A549 (cell line): ENCODE measurements at regions not wholly inside any gene's neighbourhood (a gene's known extent, or its start where the extent isn't known, plus 50 kb on each side); places are given as distances from the start of the nearest gene placed in this dataset.

Source experiments
- ATAC-seq, 2 experiments: fragments of 200-7000 bp in 1 of 2; fragments of >200 bp in 1 of 2; cut with Nextera tagmentation in 1 of 2; cut with Tn5 transposase in 1 of 2; 3 replicates each; pipeline versions ENCODE4 v1.8.0 to v1.9.1; 2018 to 2020; ENCODE audit warnings: mild to moderate bottlenecking in 1 of 2, moderate library complexity in 1 of 2
- CTCF ChIA-PET: fragments of 300-600 bp; sonication (Branson Sonifier 250); formaldehyde crosslinking; extraction: SDS; loops from one replicate; lab custom pipeline; 2021; ENCODE audit warnings: antibody characterized with exemption, inconsistent platforms; lab: Yijun Ruan, JAX
- POLR2A ChIA-PET: fragments of 350-600 bp; formaldehyde crosslinking; extraction: SDS; loops from one replicate; lab custom pipeline; 2021; ENCODE audit warnings: antibody characterized with exemption, inconsistent platforms; lab: Yijun Ruan, JAX
- DNase-seq, 2 experiments: peaks; one replicate each; pipeline versions ENCODE4 v3.0.0 to v3.0.0-alpha.2; 2011 to 2016; ENCODE audit warnings: low read depth in 1 of 2, low spot score in 1 of 2
- FAIRE-seq: peaks from 2 replicates; lab custom pipeline; 2011; peaks lifted over from hg19 to GRCh38; lab: Jason Lieb, UNC
- H3K27ac ChIP-seq, 2 experiments: fragments of >200 bp; sonication (Bioruptor Twin); formaldehyde crosslinking; 3 replicates each; pipeline ENCODE4 v1.5.1; 2016 to 2017
- H3K4me1 ChIP-seq: fragments of >200 bp; sonication (Bioruptor Twin); formaldehyde crosslinking; 3 replicates; pipeline ENCODE4 v1.6.1; 2016
- H3K4me2 ChIP-seq: fragments of >200 bp; sonication (Bioruptor Twin); formaldehyde crosslinking; 3 replicates; pipeline ENCODE4 v1.6.1; 2016
- H3K4me3 ChIP-seq: fragments of >200 bp; sonication (Bioruptor Twin); formaldehyde crosslinking; 3 replicates; pipeline ENCODE4 v1.5.1; 2016
- H3K9me3 ChIP-seq: fragments of >200 bp; sonication (Bioruptor Twin); formaldehyde crosslinking; 3 replicates; pipeline ENCODE4 v1.6.1; 2016
- CBX2 ChIP-seq: fragments of 200-600 bp; sonication (generic); IDR thresholded peaks from 2 replicates; pipeline ENCODE4 v1.6.1; 2016; ENCODE audit warnings: low read depth, mild to moderate bottlenecking, borderline replicate concordance
- CHD2 ChIP-seq: fragments of 150-350 bp; IDR thresholded peaks from 2 replicates; pipeline ENCODE4 v1.6.1; 2014; ENCODE audit warnings: low read length; ENCODE audit not compliant: partially characterized antibody
- CHD4 ChIP-seq: fragments of 200-600 bp; sonication (generic); IDR thresholded peaks from 2 replicates; pipeline ENCODE4 v1.6.1; 2016; ENCODE audit warnings: antibody characterized with exemption, mild to moderate bottlenecking, borderline replicate concordance
- EP300 ChIP-seq, 2 experiments: fragments of >200 bp; sonication (Bioruptor Twin); formaldehyde crosslinking; IDR thresholded peaks; 2 replicates in 1 of 2; 3 replicates in 1 of 2; pipeline ENCODE4 v1.6.1; 2016 to 2017
- HOXA7 ChIP-seq: fragments of 250-450 bp; sonication (Bioruptor Pico); IDR thresholded peaks from 2 replicates; pipeline ENCODE4 v1.5.0; 2020; ENCODE audit warnings: mild to moderate bottlenecking, moderate library complexity
- JUNB ChIP-seq: fragments of >200 bp; sonication (Bioruptor Twin); formaldehyde crosslinking; IDR thresholded peaks from 2 replicates; pipeline ENCODE4 v1.6.1; 2016
- KDM1A ChIP-seq: fragments of 200-600 bp; sonication (generic); IDR thresholded peaks from 2 replicates; pipeline ENCODE4 v1.6.1; 2016; ENCODE audit warnings: low read depth, mild to moderate bottlenecking
- KDM5A ChIP-seq: fragments of 200-600 bp; sonication (generic); IDR thresholded peaks from 2 replicates; pipeline ENCODE4 v1.6.1; 2016; ENCODE audit warnings: antibody characterized with exemption, mild to moderate bottlenecking
- NPAS2 ChIP-seq: fragments of 250-450 bp; sonication (Bioruptor Pico); IDR thresholded peaks from 2 replicates; pipeline ENCODE4 v1.8.0; 2022; ENCODE audit warnings: mild to moderate bottlenecking, moderate library complexity, borderline replicate concordance
- NR3C1 ChIP-seq: fragments of >200 bp; sonication (Bioruptor Twin); formaldehyde crosslinking; IDR thresholded peaks from 3 replicates; pipeline ENCODE4 v1.6.1; 2017
- POLR2A ChIP-seq: IDR thresholded peaks from 2 replicates; pipeline ENCODE4 v1.6.1; 2012; ENCODE audit warnings: mild to moderate bottlenecking, low read length
- POLR2AphosphoS2 ChIP-seq: conservative IDR thresholded peaks from 2 replicates; pipeline ENCODE4 v1.6.1; 2012; ENCODE audit warnings: low read length, improper control_type of control experiment, inconsistent platforms
- RAD21 ChIP-seq, 2 experiments: fragments of >200 bp in 1 of 2; sonication (Bioruptor Twin) in 1 of 2; formaldehyde crosslinking in 1 of 2; IDR thresholded peaks in 1 of 2; conservative IDR thresholded peaks in 1 of 2; 2 replicates in 1 of 2; 3 replicates in 1 of 2; pipeline ENCODE4 v1.6.1; 2012 to 2018; ENCODE audit warnings: inconsistent platforms in 1 of 2
- SMC3 ChIP-seq: fragments of >200 bp; sonication (Bioruptor Twin); formaldehyde crosslinking; IDR thresholded peaks from 3 replicates; pipeline ENCODE4 v1.6.1; 2018; ENCODE audit warnings: inconsistent platforms
- SREBF2 ChIP-seq: fragments of 450-650 bp; IDR thresholded peaks from 2 replicates; pipeline ENCODE4 v1.6.1; 2014; ENCODE audit warnings: mild to moderate bottlenecking, moderate library complexity
- WGBS: methylation state at CpG from one replicate; pipeline ENCODE4 v1.1.6; 2017; ENCODE audit errors: missing lambda C conversion rate; 5-methylcytosine and 5-hydroxymethylcytosine counted together
- TF ChIP-seq, protein P1 (sequence below): fragments of >200 bp; sonication (Bioruptor Twin); formaldehyde crosslinking; IDR thresholded peaks from 3 replicates; pipeline ENCODE4 v1.6.1; 2016
- TF ChIP-seq, protein P2 (sequence below): fragments of >200 bp; sonication (Bioruptor Twin); formaldehyde crosslinking; IDR thresholded peaks from 3 replicates; pipeline ENCODE4 v1.5.1; 2016
- TF ChIP-seq, protein P3 (sequence below): fragments of >200 bp; sonication (Bioruptor Twin); formaldehyde crosslinking; IDR thresholded peaks from 2 replicates; pipeline ENCODE4 v1.6.1; 2016

DNA sequence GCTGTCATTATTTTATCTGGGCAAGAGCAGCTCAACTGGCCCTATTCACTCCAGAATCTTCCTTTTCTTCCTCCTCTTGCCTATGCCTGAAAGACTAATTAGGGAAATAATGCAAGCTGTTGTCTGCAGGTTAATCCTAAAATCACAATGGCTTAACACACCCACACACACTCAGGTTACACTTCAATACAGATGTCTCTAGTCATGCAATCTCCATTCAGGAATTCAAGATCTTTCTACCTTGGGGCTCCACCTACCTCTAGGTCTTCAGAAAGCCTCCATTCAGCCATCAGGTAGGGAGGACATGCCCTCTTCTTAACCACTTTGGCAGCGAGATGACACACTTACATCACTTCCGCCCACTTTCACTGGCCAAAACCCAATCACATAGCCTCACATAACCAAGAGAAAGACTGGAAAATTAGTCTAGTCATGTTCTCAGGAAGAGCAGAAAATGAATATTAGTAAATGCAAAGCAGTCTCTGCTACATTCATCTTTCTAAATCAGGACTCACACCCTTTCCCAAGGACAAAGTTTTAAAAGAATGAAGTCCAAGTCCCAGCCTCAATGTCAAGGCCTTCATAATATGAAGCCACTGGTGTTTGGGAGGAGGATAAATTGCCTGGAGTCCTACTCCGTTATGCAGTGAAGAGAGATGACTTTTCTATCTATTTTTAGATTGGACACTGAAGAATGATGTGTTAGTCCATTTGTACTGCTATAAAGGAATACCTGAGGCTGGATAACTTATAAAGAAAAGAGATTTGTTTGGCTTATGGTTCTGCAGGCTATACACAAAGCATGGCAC is 428.1 kb downstream of the EFNA5 start:
- ChIA-PET CTCF (interaction anchor here (0.9 to 1.2 kb wide), 2 partner anchors 14 to 329 kb away, joined by 3 read pairs; no protein-coding TSS in a partner anchor), POLR2A (no interaction called here)
- no peak for DNase-seq
- Histone ChIP-seq H3K9me3 (no peaks in the 10 kb centered on the region), H3K4me3 (no peak overlapping the region), H3K4me2 (no peak overlapping the region)
- 68% methylated on average over 3 of the region's 3 CpGs for WGBS
- TF ChIP-seq, protein P1, sequence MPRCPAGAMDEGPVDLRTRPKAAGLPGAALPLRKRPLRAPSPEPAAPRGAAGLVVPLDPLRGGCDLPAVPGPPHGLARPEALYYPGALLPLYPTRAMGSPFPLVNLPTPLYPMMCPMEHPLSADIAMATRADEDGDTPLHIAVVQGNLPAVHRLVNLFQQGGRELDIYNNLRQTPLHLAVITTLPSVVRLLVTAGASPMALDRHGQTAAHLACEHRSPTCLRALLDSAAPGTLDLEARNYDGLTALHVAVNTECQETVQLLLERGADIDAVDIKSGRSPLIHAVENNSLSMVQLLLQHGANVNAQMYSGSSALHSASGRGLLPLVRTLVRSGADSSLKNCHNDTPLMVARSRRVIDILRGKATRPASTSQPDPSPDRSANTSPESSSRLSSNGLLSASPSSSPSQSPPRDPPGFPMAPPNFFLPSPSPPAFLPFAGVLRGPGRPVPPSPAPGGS = no peak
- TF ChIP-seq EP300 (IDR thresholded peaks at IDR 0.05) (no peak), CHD2 (no peak), CHD4 (no peak), NPAS2 (CRISPR knock-in tag) (no peak), JUNB (no peak)
- TF ChIP-seq, protein P2, sequence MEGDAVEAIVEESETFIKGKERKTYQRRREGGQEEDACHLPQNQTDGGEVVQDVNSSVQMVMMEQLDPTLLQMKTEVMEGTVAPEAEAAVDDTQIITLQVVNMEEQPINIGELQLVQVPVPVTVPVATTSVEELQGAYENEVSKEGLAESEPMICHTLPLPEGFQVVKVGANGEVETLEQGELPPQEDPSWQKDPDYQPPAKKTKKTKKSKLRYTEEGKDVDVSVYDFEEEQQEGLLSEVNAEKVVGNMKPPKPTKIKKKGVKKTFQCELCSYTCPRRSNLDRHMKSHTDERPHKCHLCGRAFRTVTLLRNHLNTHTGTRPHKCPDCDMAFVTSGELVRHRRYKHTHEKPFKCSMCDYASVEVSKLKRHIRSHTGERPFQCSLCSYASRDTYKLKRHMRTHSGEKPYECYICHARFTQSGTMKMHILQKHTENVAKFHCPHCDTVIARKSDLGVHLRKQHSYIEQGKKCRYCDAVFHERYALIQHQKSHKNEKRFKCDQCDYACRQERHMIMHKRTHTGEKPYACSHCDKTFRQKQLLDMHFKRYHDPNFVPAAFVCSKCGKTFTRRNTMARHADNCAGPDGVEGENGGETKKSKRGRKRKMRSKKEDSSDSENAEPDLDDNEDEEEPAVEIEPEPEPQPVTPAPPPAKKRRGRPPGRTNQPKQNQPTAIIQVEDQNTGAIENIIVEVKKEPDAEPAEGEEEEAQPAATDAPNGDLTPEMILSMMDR = no peak
- TF ChIP-seq, all 56 proteins: peak for 0
- H3K4me1 ChIP-seq = no peaks in the 10 kb centered on the region
- ATAC-seq (no peak), FAIRE-seq (no peak)
- H3K27ac ChIP-seq = no peak overlapping the region

DNA sequence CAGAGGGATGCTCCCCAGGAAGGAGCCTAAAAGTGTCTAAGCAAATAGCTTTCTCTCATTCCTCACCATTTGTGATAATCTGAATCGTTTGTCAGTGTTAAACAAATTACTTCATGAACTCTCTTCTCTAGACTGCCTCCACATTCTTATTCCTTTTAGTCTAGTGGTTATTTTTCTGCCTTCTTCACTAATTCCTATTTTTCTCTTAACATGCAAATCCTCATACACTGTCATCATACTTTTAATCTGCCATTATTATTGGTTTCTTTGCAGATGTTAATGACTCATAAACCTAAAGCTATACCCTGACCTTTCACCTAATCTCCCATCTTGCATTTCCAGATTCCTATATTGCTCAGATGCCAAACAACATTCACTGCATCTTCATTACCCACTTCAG is 428.9 kb downstream of the EFNA5 start:
- H3K4me3 ChIP-seq = no peak overlapping the region
- H3K9me3 ChIP-seq = no peaks in the 10 kb centered on the region
- no peaks in the 10 kb centered on the region for H3K4me1 ChIP-seq
- ATAC-seq (no peak), FAIRE-seq (no peak), DNase-seq (no peak)
- no peak overlapping the region for H3K4me2 ChIP-seq
- ChIA-PET POLR2A (no interaction called here), CTCF (interaction anchor here (0.9 to 1.2 kb wide), 2 partner anchors 13 to 330 kb away, joined by 3 read pairs; no protein-coding TSS in a partner anchor)
- TF ChIP-seq POLR2AphosphoS2 (no peak), POLR2A (no peak), KDM1A (no peak), CBX2 (no peak), CHD2 (no peak), NR3C1 (no peak), SMC3 (no peak)
- no peak overlapping the region for H3K27ac ChIP-seq
- 10% methylated on average over 1 of the region's 1 CpG for WGBS

DNA sequence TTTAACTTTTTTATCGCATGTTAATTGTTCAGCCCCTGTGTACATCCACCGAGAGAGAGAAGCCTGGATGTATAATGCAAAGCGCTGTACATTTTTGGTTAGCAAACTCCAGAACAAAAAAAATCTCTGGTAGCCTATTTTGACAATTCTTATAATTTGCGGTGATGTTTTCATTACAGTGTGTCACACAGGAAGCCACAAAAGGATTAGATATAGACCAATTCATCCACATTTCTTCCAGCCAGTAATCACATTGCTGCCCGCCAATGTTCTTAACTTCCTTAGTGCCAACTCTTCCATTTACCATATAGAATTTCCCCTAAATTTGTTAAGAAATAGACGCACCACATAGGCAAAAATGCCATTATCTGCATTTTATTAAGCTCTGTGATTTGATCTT is 435.6 kb downstream of the EFNA5 start:
- ChIA-PET POLR2A (no interaction called here), CTCF (interaction anchor here (0.8 to 1.0 kb wide), 2 partner anchors 13 to 23 kb away, joined by 3 read pairs; no protein-coding TSS in a partner anchor)
- Histone ChIP-seq H3K4me3 (no peak overlapping the region), H3K4me2 (no peak overlapping the region), H3K27ac (no peak overlapping the region)
- TF ChIP-seq KDM5A (no peak), SREBF2 (no peak), RAD21 (conservative IDR thresholded peaks at IDR 0.05 in 1 of 2, IDR thresholded peaks at IDR 0.05 in 1 of 2) (no peak), HOXA7 (CRISPR knock-in tag) (no peak)
- TF ChIP-seq, protein P3, sequence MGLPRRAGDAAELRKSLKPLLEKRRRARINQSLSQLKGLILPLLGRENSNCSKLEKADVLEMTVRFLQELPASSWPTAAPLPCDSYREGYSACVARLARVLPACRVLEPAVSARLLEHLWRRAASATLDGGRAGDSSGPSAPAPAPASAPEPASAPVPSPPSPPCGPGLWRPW = no peak
- TF ChIP-seq, protein P2 = no peak
- TF ChIP-seq, all 56 proteins: peak for 0
- H3K4me1 ChIP-seq = no peaks in the 10 kb centered on the region
- ATAC-seq = no peak
- no peak for DNase-seq
- H3K9me3 ChIP-seq = no peaks in the 10 kb centered on the region
- FAIRE-seq = no peak
- 95% methylated on average over 6 of the region's 6 CpGs for WGBS
